HG02884 (cell line): ENCODE measurements at regions not wholly inside any gene's neighbourhood (a gene's known extent, or its start where the extent isn't known, plus 50 kb on each side); places are given as distances from the start of the nearest gene placed in this dataset.
"Not testable (repeated sequence)": the region's sequence is repeated elsewhere in the genome, so short reads cannot be mapped to it uniquely, and the experiment has no call there.

Source experiments
- ATAC-seq: cut with Tn5 transposase; IDR thresholded peaks from one replicate; pipeline ENCODE4 v1.9.1; 2021; ENCODE audit warnings: mild to moderate bottlenecking, moderate library complexity; ENCODE audit not compliant: unreplicated experiment

DNA sequence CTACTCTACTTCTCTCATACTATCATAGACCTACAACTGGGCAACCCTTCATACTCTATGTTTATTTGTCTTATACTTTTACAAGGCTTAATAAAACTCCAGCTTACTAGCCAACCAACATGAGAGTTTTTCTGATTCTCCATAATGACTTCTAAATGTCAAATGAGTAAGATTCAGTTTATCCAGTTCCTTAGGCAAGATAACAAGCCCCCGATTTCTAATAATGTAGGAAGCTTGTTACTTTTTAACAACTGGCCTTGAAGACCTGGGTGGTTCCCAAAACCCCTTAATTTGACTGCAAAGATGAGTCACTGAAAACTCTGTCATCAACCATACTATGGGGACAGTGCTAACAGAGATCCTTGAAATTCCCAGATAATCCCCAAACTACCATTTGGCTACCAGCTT lies 294.6 kb upstream of the ACTBL2 start:
- ATAC-seq = no peak

- no peak for ATAC-seq
Measured at GRCh38 chr5:57776035-57776434, 293.4 kb upstream of the ACTBL2 start.

DNA sequence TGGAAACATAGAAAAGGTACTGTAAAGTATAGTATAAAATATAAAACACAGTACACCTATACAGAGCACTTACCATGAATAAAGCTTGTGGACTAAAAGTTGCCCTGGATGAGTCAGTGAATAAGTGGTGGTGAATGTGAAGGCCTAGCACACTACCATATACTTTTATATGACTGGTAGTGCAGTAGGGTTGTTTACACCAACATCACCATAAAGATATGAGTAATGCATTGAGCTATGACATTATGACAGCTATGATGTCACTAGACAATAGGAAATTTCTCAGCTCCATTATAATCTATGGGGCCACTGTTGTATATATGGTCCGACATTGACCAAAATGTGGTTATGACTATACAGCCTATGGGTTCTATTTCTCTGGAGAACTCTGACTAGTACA lies 291.8 kb upstream of the ACTBL2 start:
- ATAC-seq = no peak

DNA sequence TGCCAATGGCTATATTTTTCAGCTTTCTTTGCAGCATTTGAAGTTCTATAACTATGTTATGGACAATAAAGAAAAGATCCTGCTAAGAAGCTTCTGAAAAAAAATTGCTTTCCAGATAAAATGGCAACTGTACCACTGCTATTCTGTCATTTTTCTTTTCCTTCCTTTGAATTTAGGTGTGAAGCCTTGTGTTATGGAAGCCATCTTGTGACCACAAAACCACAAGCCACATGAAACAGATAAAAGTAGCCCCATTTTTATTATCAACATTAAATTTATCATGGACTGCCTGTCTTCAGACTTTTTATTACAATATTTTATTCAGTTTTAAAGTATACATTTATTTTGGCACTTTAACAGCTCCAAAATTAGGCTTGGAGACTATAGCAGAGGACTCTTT lies 289.9 kb upstream of the ACTBL2 start:
- no peak for ATAC-seq

GRCh38 chr5:57770039-57770438 lies 287.4 kb upstream of the ACTBL2 start:
- ATAC-seq = no peak

- no peak for ATAC-seq
Measured at GRCh38 chr5:57768745-57769144, 286.1 kb upstream of the ACTBL2 start.

DNA sequence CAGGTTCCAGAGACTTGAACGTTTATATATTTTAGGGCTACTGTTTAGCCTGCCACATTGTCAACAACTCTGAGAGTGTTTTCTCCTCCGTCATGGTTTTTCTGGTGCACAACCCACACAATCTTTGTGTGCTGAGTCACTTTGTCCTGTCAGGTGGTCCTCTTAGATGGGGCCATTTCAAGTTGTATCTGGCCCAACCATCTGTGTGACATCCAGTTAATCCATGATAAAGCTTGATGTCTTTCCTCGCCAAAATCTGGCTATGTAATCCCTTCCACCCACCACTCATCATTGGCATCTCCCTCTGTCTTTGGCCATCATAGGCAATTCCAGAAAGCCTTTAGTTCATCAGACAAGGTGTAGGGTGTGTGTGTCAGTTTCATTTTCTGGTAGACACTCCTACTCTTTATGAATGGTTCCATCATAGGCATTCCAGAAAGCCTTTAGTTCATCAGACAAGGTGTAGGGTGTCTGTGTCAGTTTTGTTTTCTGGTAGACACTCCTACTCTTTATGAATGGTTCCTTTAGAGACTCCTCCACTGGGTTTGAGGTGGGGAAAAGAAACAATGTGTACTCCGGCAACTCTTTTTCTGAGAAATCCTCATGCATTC lies 282.0 kb upstream of the ACTBL2 start:
- ATAC-seq = no peak

DNA sequence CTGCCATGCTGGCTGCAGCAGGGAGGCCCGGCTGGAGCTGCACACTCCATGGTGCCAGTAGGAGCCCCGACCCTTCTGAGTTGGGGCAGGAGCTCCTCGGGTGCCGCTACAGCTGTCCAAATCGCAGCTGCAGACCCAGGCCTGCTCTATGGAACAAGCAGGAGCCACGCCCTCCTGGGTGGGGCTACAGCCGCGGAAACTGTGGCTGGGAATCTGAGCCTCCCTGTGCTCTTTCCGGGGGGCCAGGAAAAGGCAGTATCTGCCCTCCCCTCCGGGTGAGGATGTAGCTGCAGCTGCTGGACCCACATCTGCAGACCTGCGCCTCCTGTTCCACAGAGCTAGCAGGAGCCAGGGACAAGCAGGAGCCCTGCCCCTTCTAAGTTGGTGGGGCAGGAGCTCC lies 278.9 kb upstream of the ACTBL2 start:
- ATAC-seq = no peak

DNA sequence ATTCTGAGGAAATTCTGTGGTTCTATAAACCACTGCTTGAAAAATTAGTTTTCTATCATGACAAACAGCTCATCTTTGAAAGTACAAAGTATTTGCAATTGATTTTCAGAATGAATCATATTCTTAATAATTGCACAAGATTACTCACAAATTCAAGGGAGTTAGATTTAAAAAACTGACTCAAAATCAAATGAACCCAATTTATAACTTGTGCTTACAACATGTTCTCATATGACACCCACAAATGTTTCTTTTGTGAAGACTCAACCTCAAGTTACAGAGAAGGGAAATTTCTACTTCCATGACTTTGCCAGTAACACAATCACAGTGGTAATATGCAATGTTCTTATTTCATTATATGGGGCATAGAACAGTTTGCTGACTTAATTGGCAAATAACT lies 272.0 kb upstream of the ACTBL2 start:
- ATAC-seq = no peak

DNA sequence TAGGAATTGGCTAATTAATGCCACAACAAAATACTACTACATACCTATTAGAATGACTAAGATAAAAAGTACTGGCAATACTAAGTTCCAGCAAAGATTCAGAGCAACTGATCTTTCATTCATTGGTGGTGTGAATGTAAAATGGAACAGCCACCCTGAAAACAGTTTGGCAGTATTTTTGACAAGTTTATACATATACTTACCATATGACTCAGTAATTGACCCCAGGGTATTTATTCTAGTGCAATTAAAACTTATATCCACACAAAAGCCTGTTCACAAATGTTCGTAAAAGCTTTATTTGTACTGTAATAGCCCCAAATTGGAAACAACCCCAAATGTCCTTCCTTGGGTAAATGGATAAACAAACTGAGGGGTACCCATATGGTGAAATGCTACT lies 270.8 kb upstream of the ACTBL2 start:
- no peak for ATAC-seq

GRCh38 chr5:57751710-57752109 lies 269.1 kb upstream of the ACTBL2 start:
- ATAC-seq = no peak

- ATAC-seq = no peak
Measured at GRCh38 chr5:57750891-57751290, 268.3 kb upstream of the ACTBL2 start.

GRCh38 chr5:57750282-57750681 lies 267.7 kb upstream of the ACTBL2 start:
- no peak for ATAC-seq

DNA sequence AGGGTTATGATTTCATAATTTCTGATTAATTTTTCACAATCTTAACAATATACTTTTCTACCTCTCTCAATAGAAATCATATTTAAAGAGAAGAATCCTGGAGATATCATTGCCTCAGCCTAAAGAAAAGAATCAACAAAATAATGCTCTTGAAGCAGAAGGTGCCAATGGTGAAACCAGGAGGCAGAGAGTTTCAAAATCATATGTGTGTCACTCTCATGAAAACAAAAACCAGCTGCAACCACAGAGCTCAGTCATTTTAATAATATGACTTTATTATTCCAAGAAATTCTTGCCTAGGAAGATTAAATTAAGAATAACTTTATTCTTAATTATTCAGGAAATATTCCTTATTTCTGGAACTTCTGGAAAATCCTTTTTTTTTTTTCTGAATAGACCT lies 266.8 kb upstream of the ACTBL2 start:
- no peak for ATAC-seq

- no peak for ATAC-seq
Measured at GRCh38 chr5:57745700-57746651, 263.4 kb upstream of the ACTBL2 start.

DNA sequence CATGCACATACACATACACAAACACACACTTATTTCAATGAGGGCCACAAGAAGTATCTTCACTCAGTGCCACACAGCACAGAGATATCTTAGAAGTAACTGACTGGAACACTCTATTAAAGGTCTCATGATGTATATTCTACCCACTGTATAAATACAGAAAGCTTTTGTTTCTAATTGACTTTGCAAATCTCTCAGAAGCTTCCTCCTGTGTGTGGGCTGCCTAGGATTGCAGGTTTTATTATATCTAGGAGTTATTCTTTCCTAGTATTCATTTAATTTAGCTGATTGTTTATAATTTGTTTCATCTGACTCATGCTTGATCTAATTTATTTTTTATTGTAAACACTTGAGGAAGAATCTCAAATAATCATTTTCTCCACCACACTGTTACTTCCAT lies 262.4 kb upstream of the ACTBL2 start:
- no peak for ATAC-seq

GRCh38 chr5:57741336-57741735 lies 258.7 kb upstream of the ACTBL2 start:
- no peak for ATAC-seq

- ATAC-seq = no peak
Measured at GRCh38 chr5:57738787-57739186, 256.2 kb upstream of the ACTBL2 start.

DNA sequence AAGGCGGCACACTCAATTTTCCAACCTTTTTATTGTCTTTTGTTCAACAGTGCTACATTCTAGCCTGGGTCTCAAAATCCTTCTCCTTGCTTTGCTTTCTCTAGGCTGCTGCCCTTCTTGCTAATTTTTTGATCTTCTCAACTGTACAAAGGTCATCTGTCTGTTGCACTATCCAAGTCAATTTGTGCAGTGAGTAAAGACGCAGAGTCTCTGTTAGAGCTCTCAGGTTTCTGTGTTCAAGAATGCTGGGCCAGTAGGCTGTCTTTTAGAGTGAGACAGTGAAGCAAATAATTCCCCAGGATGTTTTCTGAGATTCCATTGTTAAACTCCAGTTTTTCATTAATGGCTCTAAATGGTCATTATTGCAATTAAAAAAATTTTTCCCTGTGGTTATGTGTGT lies 255.7 kb upstream of the ACTBL2 start:
- ATAC-seq = no peak

DNA sequence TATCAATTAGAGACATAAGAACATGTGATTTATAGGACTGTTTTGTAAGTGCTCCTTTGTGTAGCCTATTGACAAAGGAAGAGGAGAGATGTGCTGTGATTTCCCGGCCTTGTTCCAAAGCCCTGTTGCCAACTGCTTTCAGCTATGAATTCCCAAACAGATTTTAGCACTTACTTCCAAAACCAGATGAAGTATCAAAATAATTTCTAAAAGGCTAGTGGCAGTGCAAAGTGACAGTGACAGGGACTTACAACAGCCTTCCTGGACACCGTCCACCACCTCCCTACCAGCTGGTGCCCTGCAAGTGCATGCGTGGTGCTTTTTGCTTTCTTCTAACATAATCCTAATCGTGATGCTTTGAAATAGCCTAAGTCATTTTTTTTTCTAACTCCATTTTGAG lies 254.1 kb upstream of the ACTBL2 start:
- ATAC-seq = no peak

- not testable (repeated sequence) for ATAC-seq
Measured at GRCh38 chr5:57735279-57736153, 252.9 kb upstream of the ACTBL2 start.
